ENCODE measurements at regions not wholly inside any gene's neighbourhood (a gene's known extent, or its start where the extent isn't known, plus 50 kb on each side); places are given as distances from the start of the nearest gene placed in this dataset.
A peak's percentile ranks its signal among the peaks of the same experiment; 100 is the strongest.

- TF ChIP-seq KDM3A (CRISPR knock-in tag; IDR thresholded peaks at IDR 0.05; ENCODE audit: low read depth) (peak; percentile 65; the same call in 1 of the 2 replicates), NCOA5 (CRISPR knock-in tag; IDR thresholded peaks at IDR 0.05) (peak; percentile 18; the same call in 1 of the 2 replicates), CCAR2 (optimal IDR thresholded peaks at IDR 0.05; ENCODE audit: low read depth, low read length) (no peak), NCOA1 (CRISPR knock-in tag; IDR thresholded peaks at IDR 0.05) (no peak), BCL3 (CRISPR knock-in tag; IDR thresholded peaks at IDR 0.05) (no peak), KDM5A (IDR thresholded peaks at IDR 0.05; ENCODE audit: borderline replicate concordance, low read length) (no peak), PAX8 (CRISPR knock-in tag; IDR thresholded peaks at IDR 0.05; ENCODE audit: borderline replicate concordance) (no peak), KLF15 (CRISPR knock-in tag; IDR thresholded peaks at IDR 0.05; ENCODE audit: borderline replicate concordance) (no peak), FOXM1 (CRISPR knock-in tag; IDR thresholded peaks at IDR 0.05) (no peak), DZIP1 (CRISPR knock-in tag; IDR thresholded peaks at IDR 0.05) (no peak), TBP (CRISPR knock-in tag; IDR thresholded peaks at IDR 0.05) (no peak), SNAPC2 (CRISPR knock-in tag; IDR thresholded peaks at IDR 0.05) (no peak), SMC3 (IDR thresholded peaks at IDR 0.05; ENCODE audit: low read length) (peak; percentile 73), AHDC1 (CRISPR knock-in tag; IDR thresholded peaks at IDR 0.05; ENCODE audit: borderline replicate concordance) (peak; percentile 47; the same call in 1 of the 2 replicates), MAFG (CRISPR knock-in tag; IDR thresholded peaks at IDR 0.05) (no peak), PCBP1 (IDR thresholded peaks at IDR 0.05; ENCODE audit: borderline replicate concordance, low read depth, low read length) (no peak)
- TF ChIP-seq, protein P1, sequence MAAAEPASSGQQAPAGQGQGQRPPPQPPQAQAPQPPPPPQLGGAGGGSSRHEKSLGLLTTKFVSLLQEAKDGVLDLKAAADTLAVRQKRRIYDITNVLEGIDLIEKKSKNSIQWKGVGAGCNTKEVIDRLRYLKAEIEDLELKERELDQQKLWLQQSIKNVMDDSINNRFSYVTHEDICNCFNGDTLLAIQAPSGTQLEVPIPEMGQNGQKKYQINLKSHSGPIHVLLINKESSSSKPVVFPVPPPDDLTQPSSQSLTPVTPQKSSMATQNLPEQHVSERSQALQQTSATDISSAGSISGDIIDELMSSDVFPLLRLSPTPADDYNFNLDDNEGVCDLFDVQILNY (CRISPR knock-in tag; conservative IDR thresholded peaks at IDR 0.05), result no peak
- TF ChIP-seq, protein P2, sequence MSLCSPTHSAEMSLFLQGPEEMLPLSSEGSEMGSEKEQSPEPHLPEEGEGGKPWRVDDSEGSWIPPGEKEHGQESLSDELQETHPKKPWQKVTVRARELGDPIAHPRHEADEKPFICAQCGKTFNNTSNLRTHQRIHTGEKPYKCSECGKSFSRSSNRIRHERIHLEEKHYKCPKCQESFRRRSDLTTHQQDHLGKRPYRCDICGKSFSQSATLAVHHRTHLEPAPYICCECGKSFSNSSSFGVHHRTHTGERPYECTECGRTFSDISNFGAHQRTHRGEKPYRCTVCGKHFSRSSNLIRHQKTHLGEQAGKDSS (CRISPR knock-in tag; IDR thresholded peaks at IDR 0.05; ENCODE audit: borderline replicate concordance, low read depth), result no peak
Observed at GRCh38 chr6:27795697-27796494, 116.3 kb downstream of the OR2B2 start (continued).

Data from HepG2 (cell line).